WI38 (cell line): ENCODE measurements at regions not wholly inside any gene's neighbourhood (a gene's known extent, or its start where the extent isn't known, plus 50 kb on each side); places are given as distances from the start of the nearest gene placed in this dataset.

Experiments used
- H3K4me3 ChIP-seq: 2 replicates; pipeline ENCODE4 v1.5.1; 2011; ENCODE audit warnings: low read depth, mild to moderate bottlenecking, control low read depth, low read length
- CTCF ChIP-seq: IDR thresholded peaks from 2 replicates; pipeline ENCODE4 v1.5.1; 2012; ENCODE audit warnings: low read depth, mild to moderate bottlenecking, control low read depth, low read length

GRCh38 chr9:99282406-99282805 is 60.3 kb downstream of the SEC61B start:
- no peak overlapping the region for H3K4me3 ChIP-seq
- TF ChIP-seq CTCF, result no peak

DNA sequence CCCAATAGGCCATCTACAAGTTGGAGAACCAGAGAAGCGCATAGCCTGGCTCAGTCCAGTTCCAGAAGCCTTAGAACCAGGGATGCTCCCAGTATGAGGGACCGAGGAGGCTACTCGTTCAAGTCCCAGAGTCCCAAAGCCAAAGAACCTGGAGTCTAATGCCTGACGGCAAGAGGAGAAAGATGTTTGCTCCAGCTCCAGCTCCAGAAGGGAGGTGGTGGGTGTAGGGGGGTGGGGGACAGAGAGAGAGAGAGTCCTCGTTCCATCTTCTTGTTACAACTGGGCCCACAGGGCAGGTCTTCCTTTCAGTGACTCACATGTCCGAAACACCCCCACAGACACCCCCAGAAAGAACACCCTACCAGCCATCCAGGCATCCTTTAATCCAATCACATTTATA is 63.9 kb downstream of the SEC61B start:
- no peak for TF ChIP-seq CTCF

GRCh38 chr9:99286536-99286935 is 64.5 kb downstream of the SEC61B start:
- no peak for TF ChIP-seq CTCF
- H3K4me3 ChIP-seq, result no peak overlapping the region

More for the DNA sequence above, 63.9 kb downstream of the SEC61B start:
- no peak overlapping the region for H3K4me3 ChIP-seq

- no peak for TF ChIP-seq CTCF
- H3K4me3 ChIP-seq, result no peak overlapping the region
Observed at GRCh38 chr9:99287641-99288040, 65.6 kb downstream of the SEC61B start.

- no peak overlapping the region for H3K4me3 ChIP-seq
- TF ChIP-seq CTCF, result no peak
Observed at GRCh38 chr9:99288830-99289229, 66.7 kb downstream of the SEC61B start.

DNA sequence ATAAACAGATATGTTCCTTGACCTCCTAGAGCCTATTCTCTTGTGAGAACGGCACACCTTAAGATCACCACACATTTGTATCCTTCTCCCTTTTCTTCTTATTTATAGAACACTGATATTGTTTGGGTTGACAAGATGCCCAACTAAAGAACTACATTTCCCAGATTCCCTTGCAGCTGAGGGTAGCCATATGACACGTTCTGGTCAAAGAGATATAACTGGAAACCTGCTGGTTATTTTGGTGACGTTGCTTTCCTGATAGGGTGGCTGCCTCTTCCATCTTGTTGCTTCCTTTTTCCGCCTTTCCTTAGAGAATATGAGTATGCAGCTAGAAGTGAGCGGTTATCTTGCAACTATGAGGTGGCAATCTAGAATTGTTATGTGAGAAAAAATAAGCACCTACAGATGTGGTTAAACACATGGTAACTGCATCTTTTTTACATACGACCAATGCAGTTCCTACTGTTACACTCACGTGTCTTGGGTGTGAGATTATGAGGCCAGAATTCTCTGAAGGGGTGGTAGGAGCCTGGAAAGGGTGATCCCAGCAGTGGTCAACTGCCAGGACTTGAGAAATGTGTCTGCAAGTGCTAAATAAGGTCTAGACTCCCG is 72.9 kb downstream of the SEC61B start:
- no peak for TF ChIP-seq CTCF

DNA sequence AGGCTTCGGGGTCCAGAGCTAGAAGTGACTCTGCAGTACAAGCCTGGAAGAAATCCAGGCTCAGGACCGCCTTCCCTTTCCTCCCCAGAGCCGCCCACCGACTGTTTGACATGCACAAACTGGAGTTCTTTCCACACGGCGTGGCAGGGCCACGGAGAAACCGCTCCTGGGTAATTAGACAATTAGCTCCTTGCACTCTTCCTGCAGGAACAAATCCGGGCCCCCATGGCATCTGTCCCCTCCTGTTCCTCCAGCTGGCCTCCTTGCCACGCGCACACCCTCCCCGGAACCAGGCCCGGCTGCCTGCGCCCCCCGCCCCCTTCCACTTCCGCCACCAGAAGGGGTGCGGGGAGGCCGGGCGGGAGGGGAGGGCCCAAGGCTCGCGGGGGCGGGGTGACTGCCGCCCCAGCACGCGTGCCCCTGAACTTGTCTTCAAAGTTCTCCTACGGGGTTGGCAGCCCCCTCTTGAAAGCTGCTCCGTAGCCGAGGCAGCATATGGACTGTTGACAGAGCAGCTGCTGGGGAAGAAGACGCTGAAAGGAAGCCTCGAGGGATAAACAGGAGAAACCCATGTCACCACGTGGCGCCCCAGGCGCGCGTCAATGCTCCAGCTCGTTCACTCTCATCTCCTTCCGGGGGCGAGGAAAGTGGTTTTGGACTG is 74.3 kb downstream of the SEC61B start:
- TF ChIP-seq CTCF, result no peak

More for the DNA sequence above, 72.9 kb downstream of the SEC61B start:
- H3K4me3 ChIP-seq, result no peak overlapping the region

More for the DNA sequence above, 74.3 kb downstream of the SEC61B start:
- H3K4me3 ChIP-seq, result no peak overlapping the region
